Islet precursor cell (in vitro differentiated cells): ENCODE measurements at regions not wholly inside any gene's neighbourhood (a gene's known extent, or its start where the extent isn't known, plus 50 kb on each side); places are given as distances from the start of the nearest gene placed in this dataset.

Experiments used
- DNase-seq: peaks from one replicate; pipeline ENCODE4 v3.0.0-alpha.2; 2018

DNA sequence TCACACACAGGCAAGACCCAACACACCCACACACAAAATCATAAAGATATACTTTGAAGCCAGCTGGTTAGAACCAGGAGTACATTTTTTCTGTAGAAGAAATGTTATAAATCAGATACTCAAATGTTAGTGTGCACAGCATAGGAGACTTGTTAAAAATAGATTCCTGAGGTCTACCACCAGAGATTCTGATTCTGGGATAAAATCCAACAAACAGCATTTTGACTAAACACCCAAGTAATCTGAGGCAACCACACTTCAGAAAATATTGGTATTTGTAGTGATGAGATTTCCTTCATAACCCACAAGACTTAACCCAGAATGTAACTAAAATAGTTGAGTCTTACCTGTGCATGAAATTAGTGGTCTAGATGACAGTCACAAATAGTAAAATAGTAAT, 301.8 kb downstream of the HNRNPD start:
- DNase-seq: no peak

DNA sequence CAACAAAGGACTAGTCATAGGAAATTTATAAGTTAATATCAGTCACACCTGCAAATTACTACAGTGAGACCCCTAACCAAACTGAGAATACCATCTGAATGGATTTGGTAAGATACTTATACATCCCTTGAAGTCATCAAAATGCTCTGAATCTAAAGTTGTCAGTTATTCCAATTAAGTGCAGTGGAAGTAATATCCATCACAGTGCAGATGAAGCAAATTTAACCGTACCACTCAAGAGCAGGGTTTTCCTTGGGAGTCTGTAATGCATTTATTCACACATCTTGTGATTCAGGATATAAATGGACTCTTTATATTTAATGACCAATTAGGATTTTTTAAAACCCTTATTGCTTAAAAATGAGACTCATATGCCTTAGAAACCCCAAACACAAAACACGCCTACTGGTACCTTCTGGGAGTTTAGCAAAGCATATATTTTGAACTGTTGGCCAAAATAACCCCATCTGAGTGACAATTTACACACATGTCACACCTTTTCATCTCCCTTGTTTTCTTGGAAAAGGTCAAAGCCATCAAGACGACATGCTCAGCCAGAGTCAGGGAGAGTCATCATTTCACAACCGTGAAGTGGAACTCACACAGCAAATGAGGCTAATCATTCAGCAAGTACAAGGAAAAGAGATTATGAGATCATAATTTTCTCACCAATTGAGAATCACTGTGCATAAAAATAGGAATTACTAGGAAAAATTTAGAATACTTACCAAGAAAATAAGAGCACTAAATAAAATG, 303.7 kb downstream of the HNRNPD start:
- DNase-seq: no peak

DNA sequence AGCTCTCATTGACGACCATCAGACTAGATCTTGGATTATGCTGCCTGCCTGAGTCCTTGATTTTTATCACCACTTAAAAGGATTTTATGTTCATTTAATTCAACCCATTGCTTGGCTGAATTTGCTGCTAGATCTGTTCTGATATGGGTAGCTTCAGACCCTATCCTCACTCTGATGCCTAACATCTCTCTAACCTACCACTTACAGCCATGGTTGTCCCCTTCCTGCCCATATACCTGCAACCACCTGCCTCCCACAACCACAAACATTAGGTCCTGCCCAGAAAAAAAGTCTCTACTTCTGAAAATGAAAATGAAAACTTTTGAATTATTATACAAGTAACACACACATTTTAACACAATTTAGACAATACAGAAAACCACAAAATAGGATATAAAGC, 310.8 kb downstream of the HNRNPD start:
- no peak for DNase-seq

DNA sequence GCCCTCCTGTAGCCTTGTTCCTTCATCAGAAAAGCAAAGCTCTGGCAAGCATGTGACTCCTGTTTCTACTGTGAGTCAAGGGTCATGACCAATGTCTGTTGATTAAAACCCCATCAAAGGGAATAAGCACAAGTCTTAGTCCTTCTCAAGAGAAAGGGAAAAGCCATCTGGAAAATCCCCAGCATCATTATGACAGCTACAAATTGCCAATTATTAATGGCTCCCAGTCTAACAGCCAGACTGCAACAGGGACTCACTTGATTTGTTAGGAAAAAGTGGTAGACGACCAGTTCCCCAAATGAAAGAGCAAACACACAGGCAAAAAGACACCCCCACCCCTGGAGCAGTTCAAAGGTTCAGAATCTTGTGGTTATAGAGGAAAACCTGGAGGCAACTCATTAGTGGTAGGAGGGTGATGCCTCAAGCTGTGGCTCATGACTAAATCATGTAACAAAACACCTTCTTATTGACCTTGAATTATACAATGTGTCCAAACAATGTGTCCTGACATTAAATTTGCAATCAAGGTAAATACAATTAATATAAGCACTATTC, 315.7 kb downstream of the HNRNPD start:
- no peak for DNase-seq

DNA sequence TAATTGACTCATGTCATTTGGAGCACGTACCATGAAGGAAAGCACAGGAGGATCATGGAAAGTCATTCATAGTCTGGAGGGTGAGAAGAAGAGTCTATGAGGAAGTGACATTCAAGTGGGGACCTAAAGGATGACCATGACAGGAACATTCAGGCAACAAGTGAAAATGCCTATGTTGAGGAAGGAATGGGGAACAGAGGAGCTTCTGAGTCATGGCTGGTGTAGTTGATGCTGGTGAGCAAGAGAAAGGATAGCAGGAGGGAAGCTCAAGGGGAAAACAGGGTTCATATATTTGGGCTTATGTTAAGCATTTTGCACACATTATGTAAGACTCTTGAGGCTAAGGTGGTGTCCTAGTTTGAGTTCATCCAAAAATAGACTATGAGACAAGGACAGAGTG, 318.6 kb downstream of the HNRNPD start:
- DNase-seq: no peak

DNA sequence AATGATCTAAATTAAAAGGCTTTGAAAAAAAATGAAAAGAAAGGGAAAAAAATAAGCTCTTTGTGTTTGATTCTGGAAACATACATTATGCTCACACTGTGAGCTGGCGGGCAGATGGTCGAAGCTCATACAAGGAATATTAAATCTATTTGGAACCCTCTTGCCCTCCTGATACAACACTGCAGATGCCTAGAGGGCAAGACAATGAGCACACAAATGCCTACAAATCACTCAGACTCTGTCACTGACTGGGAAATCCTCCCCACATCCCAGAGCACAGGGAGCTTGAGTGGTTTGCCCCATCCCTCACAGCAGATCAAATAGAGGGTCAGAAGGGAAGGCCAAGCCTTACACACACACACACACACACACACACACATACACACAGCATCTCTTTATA, 320.4 kb downstream of the HNRNPD start:
- DNase-seq: no peak

DNA sequence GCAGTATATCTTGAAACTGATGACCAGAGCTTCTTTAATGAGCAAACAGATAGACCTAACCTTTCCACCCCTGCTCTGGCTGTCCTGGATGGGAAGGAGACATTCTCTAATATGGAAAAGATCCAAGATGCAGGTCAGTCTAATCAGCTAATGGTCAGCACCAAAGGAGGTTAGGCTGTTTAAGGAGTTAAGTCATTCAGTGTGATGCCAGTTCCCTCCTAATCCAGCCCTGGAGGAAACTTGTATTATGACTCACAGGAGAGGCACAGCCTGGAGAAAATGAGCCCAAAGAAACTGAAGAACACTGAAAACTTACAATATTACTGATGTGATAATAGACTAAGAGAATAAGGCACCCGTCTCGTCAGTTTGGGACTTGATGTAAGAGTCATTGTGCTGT, 323.0 kb downstream of the HNRNPD start:
- DNase-seq: no peak

DNA sequence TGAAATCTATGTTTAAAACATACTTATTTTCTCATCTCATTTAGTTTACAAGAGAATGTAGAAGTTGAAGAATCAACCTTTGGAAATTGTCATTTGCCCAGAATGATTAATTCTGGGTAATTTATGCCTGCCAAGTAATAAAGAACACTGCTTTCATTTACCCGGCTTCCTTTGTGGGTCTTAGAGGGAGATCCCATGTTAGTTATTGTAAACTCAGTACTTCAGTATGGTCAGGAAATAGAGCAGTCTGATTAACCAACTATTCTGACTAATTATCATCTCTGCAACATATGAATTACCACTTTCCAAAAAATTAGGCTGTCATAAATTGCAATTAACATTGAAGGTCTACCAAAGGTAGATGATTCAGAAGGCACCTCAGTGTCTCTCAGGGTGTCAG, 324.5 kb downstream of the HNRNPD start:
- DNase-seq: no peak

DNA sequence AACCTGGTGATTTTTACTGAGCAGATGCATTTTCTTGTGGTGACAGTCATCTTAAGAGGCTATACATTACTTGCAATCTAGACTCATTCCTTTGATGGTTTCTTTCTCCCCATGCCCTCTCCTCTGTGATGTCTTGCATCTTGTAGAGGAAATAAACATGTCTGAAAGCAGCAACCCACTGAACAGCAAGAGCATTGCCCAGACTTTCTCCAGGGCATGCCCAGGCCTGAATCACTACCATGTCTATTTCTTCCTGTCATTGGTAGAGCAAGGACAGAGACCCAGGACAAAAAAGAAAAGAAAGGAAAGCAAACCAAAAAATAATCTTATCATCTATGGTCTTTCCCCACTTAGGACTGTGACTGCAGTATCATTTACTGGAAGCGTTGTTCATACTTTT, 326.1 kb downstream of the HNRNPD start:
- no peak for DNase-seq

DNA sequence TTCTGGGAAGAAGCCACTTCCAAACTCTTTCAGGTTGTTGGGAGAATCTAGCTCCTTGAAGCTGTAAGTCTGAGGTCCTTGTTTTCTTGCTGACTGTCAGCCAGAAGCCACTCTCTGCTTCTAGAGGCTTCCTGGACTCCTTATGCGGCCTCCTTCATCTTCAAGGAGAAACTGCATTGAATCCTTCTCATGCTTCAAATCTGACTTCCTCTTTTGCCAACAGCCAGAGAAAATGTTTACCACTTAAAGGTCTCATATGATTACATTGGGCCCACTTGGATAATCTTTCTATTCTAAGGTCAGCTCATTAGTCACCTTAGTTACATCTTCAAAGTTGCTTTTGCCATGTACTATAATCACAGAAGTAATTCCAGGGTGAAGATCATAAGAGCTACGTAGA, 327.0 kb downstream of the HNRNPD start:
- DNase-seq: no peak

DNA sequence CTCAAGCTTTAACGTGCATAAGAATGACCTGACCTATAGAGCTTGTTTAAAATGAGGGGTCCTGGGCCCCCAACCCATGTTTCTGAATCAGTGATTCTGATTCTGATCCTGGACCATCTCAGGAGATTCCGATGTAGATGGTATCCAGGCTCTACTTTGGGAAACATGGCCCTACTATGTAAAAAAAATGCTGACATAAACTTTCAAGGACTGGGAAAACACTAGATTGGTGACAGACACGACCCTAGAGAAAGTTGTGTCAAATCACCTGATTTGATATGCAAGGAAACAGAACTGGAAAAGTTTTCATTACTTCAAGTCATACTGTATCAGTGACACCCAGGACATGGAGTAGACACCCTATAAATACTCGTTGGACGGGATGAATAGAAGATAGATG, 328.5 kb downstream of the HNRNPD start:
- no peak for DNase-seq

DNA sequence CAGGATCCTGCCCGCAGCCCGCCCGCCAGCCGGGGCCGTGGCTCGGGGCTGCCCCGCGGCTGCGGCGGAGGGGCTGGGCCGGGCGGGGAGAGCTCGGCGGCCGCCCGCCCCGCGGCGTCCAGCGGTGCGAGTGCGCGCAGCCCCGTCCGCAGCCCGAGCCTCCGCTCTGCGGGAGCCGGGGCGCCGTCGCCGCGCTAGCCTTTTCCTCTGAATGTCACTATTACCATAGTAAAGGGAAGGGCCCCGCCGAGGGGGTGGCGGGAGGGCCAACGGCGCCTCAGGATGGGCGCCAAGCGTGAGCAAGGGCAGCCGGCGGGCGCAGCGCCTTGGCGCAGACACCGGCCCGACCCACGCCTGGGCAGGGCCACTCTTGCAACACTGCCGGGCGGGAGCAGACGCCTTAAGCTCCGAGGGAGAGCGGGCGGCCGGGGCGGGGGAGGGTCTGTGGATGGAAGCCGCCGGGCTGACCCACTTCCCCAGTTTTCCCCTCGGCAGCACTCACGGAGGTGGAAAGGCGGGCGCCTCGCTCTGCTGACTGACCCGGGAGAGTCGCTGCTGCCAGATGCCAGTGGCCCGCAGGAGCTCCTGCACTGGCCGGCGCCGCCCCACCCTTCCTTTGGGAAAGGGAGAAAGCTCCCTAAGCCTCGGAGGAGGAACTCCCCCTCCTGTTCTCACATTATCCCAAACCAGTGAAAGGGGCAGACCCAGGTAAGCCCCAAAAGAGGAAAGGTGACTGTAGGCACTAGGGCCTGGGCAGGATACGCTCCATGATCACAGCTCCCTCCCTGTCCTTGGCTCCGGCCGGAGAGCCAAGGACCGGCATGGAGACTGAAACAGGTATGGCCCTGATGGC, 329.4 kb downstream of the HNRNPD start:
- DNase-seq: peak; percentile 84

DNA sequence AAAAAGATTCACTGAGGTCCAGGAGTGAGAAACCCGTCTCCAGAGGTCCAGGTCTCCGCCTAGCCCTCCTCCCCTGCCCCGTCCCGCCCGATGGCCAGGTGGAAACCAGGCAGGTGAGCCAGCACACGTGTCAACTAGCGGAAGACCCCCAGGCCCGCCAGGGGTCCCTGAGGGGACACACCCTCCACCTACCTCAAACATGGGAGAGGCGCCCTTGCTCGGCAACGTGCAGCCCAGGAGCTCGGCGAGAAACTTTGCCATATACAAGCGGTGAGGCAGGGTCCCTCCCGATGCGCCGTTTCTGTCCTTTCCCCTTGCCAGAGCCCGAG, 330.0 kb downstream of the HNRNPD start:
- DNase-seq: no peak

DNA sequence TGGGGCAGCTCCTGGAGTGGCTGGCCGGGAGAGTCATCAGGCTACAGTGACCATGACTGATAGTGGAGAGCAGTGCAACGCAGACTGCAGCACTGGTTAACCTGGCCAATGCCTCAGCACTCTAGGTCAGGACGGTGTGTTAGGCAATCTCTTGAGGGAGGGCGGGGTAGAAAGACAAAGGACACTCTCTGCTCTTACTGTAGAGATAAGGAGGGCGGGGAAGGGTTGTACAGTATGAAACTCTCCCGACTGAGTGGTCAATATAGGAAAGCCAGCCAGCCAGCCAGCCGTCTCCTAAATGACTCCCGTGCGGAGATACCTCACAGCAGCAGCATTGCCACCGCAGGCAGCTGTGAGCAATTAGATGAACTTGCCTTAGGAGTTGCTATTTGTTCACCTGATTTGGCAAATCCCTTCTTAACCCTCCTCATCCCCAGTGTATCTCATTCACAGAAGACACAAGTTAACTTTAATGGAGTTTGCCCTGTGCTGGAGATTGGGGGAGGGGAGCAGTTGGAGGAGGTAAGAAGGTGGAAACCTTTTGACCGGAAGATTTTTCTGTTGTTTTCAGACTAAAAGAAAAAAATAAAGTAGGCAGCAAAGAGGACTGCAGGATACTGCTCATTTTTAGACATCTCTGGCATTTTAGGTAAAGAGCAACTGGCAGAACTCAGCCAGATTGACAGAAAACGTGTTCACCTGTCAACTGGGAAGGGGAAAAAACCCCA, 330.5 kb downstream of the HNRNPD start:
- DNase-seq: peak; percentile 92

DNA sequence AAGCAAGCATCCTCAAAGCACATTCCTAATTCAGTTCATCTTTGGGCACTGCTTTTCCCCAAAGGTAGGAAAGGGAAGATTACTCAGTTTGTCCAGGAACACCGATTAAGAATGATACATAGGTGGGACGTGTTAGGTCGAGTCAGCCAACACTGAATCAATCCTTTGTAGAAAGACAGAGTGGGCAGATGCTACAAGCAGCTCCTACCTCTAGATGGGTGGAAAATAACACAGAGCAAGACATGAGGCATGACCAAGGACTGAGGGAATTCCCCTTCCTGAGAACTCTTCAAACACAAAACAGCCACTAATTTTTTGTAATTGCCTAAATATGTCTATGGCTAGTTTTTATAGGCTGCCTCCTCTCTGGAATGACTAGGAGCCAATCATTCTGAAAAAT, 331.7 kb downstream of the HNRNPD start:
- DNase-seq: no peak

DNA sequence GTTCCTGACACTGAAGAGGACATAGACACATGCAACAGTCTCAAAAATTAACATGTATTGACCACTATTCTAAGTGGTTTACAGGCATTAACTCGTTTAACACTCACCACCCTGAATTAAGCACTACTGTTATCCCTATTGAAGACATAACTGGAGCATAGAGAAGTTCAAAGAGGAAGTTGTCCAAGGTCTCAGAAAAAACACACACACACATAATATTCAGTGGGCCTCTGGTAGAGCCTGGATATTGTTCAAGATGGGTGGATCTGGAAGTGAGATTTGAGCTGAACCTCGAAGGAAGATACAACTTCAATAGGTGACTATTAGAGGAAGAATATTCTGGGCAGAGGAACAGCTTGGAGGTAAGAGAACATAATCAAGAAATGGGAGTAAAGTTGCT, 334.9 kb downstream of the HNRNPD start:
- no peak for DNase-seq

DNA sequence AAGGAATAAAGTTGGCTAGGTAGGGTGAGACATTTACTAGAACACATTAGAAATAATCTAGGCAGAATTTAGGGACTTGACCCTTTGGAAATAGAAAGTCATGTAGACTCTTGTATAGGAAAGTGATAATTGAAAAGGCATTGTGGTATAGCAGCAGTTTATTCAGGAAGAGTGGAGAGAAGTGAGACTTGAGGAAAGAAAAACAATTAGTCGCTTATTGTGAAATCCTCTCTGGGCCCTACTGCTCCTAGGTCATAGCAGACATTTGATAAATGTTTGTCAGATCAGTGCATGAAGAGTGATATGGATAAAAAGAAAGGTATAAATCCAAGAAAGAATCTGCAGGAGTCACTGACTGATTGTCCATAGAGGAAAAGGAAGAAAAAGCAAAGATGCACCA, 337.6 kb downstream of the HNRNPD start:
- no peak for DNase-seq

DNA sequence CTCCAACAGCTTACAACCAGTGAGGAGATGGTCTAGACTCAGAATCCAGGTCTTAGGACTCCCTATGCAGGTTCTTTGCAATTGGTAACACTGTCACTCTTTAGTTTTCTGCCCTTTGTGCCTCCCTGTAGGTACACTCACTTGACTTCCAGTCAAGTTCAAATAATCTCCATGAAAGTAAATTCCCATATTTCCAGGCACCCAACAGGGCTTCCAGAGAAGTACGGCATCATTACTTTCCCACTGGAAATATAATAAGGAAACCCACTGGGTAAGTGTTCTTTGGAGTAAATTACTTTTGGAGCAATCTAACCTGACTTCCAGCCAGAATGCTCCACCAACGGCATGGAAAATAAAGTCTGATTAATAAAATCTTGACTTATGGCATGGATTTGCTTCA, 338.9 kb downstream of the HNRNPD start:
- no peak for DNase-seq

DNA sequence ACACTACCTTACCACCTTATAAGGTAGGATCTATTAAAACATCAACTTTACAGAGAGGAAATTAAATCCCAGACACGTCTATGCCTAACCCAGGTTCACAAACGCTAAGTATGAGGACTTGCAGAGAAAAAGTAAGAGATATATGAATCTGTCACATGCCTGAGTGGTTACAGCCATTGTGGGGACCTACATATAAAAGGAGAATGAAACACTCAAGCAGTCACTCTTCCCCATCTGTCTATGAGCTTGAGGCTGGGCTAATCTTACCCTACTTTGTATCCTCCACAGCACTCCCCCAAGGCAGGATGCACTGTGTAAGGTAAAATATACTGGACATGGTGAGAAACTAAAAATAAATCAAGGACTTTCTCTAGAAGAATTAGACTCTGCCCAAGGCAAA, 339.9 kb downstream of the HNRNPD start:
- no peak for DNase-seq

DNA sequence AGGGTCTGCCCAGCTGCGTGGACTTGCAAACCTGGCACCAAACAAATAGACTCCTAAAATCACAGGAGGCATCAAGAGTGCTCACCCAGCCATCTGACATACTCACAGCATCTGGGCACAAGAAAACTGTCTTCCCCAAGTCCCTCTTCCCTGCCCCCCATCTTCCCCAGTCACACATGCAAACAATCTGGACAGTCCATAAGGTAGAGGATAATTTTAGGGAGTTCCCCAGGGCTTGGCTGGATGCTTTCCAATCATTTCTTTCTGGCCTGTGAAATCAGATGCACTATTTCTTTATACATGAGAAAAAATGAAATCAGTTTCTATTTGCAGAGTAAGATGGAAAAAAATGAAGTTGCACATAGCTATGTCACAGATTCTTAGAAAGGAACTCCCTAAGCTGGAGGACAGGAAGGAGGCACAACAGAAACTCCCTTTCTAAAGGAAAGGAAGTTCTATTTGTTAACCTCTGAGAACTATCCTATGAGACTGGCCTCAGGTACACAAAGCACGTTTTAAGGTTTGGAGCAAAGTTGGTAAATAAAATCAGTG, 342.3 kb downstream of the HNRNPD start:
- no peak for DNase-seq

DNA sequence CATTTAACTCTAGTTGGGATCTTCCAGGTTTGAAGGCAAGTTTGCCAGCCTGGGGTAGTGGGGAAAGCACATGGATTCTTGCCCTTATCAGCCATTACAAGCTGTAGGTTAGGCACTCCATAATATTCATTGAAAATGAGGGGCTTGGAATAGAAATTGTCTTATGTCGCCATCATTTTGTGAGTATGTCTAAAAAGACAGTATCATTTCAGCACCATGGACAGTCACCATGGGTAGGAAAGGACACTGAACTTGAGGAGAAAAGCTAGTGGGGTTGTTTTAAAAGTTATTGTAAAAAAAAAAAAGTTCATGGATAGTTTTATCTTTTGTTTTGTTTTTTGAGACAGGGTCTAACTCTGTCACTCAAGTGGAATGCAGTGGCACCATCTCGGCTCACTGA, 356.1 kb downstream of the HNRNPD start:
- no peak for DNase-seq

DNA sequence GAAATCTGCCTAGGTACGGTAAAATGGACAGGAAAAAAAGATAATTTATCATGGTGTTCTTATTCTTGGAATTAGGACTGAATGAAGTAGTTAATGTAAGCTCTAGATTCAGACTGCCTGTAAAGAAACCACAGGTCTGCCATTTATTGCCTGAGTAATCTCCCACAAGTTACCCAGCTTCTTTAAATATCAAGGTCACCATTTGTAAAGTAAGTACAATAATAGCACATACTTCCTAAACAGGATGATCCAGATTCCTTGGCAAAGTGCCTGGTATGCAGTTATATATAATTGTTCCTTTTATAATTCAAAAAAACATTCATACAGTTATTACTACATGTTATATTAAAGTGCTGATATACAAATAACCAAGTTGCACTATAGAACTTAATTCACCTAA, 368.6 kb downstream of the HNRNPD start:
- DNase-seq: no peak

DNA sequence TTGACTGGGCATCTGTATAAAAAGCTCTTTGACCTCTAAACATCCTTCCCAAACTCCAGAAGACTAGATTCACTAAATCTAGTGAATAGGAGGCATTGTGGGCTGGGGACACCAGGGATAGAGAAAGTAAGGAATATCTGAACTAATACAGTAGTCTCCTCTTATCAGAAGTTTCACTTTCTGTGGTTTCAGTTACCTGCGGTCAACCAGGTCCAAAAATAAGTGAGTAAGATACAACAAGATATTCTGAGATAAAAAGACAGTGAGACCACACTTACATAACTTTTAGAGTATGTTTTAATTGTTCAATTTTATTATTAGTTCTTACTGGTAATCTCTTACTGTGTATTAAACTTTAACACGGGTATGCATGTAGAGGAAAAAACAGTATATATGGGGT, 376.5 kb downstream of the HNRNPD start:
- no peak for DNase-seq
